ENCODE measurements at regions not wholly inside any gene's neighbourhood (a gene's known extent, or its start where the extent isn't known, plus 50 kb on each side); places are given as distances from the start of the nearest gene placed in this dataset.

DNA sequence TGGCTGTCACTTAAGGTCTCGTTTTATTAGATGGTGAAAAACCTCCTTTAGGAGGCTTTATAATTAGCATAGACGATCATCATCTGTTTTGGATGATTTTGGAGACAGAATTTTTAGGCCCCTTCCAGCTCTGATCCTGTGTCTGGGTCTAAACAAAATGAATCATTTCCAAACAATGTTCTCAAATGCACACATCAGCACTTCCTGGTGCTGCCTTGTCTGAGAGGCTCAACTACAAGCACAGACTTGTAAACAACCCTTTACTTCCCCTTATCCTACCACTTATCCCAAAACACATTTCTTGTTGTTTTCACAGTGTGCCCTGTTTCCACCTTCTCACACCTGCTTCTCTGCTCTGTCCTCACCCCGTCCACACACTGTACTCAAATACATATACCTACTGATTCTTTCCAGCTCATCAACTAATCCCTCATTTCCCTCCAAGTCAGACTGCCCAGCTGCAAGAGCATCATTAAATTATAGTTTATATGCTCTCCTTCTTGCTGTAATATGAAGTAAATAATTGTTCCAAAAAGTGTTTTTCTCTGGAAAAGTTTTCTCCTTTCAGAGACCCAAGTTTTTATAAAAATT is 71.2 kb upstream of the COL3A1 start:
- TF ChIP-seq, protein P1, sequence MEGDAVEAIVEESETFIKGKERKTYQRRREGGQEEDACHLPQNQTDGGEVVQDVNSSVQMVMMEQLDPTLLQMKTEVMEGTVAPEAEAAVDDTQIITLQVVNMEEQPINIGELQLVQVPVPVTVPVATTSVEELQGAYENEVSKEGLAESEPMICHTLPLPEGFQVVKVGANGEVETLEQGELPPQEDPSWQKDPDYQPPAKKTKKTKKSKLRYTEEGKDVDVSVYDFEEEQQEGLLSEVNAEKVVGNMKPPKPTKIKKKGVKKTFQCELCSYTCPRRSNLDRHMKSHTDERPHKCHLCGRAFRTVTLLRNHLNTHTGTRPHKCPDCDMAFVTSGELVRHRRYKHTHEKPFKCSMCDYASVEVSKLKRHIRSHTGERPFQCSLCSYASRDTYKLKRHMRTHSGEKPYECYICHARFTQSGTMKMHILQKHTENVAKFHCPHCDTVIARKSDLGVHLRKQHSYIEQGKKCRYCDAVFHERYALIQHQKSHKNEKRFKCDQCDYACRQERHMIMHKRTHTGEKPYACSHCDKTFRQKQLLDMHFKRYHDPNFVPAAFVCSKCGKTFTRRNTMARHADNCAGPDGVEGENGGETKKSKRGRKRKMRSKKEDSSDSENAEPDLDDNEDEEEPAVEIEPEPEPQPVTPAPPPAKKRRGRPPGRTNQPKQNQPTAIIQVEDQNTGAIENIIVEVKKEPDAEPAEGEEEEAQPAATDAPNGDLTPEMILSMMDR (IDR thresholded peaks at IDR 0.05), result no peak
- no peak for TF ChIP-seq POLR2A (IDR thresholded peaks at IDR 0.05)

All from prostate gland (tissue), 2 donors.